GM19372 (cell line): ENCODE measurements at regions not wholly inside any gene's neighbourhood (a gene's known extent, or its start where the extent isn't known, plus 50 kb on each side); places are given as distances from the start of the nearest gene placed in this dataset.
"Not testable (repeated sequence)": the region's sequence is repeated elsewhere in the genome, so short reads cannot be mapped to it uniquely, and the experiment has no call there.

ENCODE experiments used
- ATAC-seq: cut with Tn5 transposase; IDR thresholded peaks from one replicate; pipeline ENCODE4 v1.9.1; 2021; ENCODE audit warnings: mild to moderate bottlenecking, low read depth, moderate library complexity; ENCODE audit not compliant: unreplicated experiment

DNA sequence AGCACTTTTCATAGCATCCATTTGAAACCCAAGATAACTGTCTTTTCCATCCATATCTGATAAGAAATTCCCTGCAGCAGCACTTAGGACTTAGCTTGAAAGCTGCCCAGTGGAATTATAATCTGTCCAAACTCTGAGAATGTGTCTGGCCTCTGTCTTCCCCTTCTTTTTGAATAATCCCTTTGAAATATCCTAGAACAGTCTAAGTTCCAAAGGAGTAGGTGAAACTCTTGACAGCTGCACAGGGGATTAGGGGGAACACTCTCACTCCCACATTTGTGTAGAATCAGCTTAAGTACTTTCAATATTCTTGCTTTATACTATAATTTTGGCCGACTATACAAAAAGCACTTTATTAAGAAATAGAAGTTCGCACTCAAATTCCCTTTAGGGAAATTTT, 157.7 kb downstream of the PAPSS1 start:
- ATAC-seq: no peak

DNA sequence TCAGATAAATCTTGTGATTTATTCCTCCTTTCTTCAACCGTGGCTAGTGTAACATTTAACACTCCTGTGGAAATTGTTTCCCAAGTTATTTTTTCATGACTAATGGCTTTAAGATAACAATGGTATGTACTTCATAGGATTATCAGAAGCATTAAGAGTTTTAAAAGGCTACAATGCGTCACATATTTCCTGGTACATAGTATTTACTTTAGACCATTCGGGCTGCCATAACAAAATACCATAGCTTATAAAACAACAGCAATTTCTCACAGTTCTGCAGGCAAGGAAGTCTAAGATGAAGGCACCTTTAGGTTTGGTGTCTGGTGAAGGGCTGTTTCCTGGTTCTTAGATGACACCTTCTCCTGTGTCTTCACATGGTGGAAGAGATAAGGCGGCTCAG, 158.6 kb downstream of the PAPSS1 start:
- ATAC-seq: no peak

DNA sequence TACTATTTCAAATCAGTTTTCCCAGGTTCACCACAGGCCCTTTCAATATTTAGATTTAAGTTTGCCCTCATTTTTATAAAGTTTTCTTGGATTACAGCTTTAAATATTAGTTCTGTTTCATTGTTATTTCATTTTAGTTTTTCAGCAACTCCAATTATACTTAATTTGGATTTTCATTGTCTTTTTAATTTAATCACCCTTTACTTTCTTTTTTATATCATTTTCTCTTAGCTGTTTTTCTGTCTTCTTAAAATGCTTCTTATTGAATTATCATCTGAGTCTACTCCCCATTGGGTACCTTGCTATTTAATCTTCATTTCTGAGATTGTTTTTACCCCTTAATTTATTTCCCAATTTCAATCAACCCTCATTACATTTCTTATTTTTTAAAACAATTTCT, 160.4 kb downstream of the PAPSS1 start:
- ATAC-seq: no peak

DNA sequence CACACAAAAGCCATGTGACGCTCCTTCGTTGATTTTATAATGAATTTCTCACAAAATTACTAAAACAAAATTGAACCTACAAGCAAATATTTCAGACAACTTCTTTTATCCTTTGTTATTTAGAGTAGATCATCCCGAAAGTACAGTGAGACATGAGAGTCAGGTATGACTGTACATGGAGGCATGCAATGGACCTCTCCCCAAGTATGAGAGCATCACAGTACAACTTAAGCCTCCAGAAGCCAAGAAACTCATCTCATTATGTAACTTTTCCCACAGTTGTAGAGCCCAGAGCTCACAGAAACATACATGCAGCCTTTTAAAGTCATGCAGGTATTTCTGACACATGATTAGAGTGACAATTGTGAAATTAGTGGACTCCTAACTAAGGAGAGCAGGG, 167.7 kb downstream of the PAPSS1 start:
- no peak for ATAC-seq

DNA sequence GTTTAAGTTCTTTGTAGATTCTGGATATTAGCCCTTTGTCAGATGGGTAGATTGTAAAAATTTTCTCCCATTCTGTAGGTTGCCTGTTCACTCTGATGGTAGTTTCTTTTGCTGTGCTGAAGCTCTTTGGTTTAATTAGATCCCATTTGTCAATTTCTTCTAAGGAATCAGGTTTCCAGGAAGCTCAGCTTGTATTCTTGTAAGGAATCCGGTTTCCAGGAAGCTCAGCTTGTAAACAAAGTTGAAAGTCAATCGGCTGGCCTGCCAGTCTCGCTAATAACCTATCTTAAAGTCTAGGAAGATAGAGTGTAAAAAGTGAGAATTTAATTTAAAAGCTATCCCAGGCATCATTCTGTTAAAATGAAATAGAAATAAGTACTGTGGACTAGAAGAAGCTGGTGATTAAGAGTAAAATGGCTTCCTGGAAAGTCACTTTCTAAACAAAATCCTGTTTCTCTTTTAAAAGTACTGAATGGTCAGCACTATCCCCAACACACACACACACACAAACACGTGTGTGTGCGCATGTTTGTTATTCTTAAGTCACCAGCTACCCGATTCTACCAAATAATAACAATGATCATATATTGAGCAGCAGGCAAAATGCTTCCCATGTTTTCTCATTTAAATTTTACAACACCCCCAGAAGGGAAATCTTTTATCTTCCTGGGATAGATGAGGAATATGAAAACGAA, 171.7 kb downstream of the PAPSS1 start:
- no peak for ATAC-seq

DNA sequence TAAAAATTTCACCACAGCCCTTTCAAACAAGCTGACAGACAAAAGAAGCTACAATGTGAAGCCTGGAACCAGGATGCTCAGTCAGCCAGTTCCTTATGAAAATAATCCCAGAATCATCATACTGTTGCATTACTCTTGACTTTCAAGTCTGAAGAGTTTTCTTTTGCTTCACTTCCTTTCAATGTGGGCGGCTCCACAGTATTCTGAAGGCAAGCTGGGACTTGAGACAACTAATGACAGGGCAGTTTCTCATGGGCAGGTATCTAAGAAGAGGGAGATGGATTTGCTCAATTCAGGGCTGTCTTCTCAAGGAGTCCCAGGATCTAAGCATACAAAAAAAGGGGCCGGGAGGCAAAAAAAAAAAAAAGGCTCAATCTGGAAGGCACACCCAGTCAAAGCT, 173.4 kb downstream of the PAPSS1 start:
- no peak for ATAC-seq

DNA sequence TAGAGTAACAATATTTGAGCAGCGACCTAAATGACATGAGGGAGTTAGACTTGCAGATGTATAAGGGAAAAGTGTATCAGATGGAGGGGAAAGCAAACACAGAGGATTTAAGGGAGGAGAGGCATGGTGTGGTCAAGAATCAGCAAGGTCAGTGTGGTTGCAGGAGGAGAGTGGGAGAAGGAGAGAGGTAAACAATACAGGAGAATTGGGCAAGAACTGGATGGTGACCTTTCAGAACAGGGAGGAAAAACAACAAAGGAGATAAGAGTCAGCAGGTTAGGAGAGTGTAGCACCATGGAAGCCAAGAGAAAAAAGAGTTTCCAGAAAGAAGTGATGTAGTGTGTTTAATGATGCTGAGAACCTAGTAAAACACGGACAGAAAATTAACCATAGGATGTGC, 178.5 kb downstream of the PAPSS1 start:
- ATAC-seq: no peak

DNA sequence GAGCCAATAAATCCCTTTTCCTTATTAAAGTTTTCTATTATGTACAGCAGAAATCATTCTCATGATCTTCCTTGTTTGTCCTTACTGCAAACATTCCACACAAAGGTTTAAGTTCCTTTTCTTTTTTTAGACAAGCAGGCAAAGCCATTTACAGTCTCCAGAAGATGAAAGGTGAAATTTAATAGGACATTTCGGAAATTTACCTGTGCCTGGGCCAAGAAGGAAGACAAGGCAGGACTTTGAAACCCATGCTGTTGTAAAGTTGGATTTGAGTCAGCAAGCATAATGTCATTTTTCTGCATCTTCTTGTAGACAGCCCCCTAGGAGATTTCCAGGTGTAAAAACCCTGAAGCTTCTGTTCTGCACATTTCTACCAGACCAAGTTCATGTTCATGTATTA, 188.1 kb downstream of the PAPSS1 start:
- no peak for ATAC-seq

DNA sequence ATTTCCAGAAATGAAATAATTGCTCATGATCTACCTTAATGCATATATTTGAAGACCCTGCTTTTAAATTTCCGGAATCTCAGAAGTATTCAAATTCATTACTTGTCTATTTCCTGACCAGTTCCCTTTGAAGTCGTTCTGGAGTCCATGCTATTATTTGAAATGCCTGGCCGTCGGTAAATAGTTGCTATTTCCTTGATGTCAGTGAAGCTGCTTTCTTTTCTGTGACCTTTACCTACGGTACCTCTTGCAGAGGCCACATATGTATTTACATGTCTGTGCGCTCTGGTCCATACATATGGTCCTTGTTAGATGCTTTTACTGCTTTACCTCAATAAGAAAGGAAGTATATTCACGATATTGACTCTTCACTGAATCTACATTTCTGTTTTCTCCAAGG, 199.7 kb downstream of the PAPSS1 start:
- no peak for ATAC-seq

DNA sequence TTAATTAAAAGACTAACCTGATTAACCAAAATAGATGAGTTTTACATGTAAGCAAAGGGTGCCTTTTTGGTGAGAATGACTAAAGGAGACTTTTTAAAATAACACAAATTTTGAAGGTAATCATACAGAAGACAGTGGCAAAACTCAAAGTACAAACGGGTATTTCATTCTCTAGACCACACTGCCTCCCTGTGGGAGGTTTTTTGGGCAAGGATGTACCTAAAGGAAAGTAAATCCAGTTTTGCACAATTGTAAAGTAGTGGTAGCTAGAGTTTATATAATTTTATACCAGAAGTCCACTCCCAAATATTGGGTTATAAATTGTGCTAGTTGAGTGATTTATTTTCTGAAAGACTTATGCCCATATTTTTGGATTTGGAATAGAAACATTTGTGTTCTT, 201.0 kb downstream of the PAPSS1 start:
- ATAC-seq: no peak

DNA sequence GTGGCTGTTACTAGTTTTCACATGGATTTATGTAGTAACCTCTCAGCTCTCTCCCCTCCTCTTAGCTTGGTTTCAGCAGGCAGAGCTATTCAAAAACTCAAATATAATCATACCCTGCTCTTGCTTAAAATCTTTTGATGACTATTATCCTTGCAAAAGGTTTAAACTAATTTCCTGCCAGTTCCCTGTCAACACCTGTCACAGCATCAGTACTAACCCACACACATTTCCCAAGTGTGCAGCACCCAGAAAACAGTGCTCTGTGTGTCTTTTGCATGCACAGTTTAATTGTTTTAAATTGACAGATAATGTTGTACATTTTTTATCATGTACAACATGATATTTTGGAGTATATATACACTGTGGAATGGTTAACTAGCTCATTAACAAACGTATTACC, 202.0 kb downstream of the PAPSS1 start:
- no peak for ATAC-seq

DNA sequence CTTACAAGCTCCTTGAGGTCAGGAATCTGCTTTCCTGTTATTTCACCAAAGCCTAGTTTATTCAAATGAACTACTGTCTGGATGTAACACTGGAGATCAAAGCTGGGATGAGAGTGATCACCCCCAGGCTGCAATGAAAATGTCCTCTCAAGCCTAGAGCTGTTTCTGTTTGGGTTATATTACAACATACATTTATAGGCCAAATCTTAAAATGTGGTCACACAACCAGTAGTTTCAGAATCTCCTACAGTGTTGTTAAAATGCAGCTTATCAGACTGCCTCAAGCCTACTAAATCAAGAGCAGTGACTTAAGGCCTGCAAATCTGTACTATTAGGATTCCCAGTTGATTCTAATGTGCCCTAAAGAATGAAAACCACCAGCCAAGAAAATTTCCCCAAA, 207.5 kb downstream of the PAPSS1 start:
- ATAC-seq: no peak

DNA sequence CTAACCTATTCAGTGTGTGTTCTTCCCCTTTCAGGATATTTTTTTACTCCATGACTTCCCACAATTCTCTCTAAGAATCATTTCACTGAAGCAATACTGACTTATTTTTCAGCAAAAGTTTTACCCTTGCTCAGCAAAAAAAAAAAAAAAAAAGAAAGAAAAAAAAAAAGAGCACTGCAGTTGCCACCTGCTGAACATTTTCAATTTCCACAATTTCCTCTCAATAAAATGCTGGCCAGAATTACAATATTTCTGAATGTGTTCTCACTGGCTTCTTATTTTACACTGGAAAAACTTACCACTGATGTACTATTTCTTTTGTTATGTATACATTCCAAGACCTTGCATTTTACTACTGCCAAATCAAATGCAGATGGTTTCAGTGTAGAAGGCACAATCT, 210.4 kb downstream of the PAPSS1 start:
- no peak for ATAC-seq

DNA sequence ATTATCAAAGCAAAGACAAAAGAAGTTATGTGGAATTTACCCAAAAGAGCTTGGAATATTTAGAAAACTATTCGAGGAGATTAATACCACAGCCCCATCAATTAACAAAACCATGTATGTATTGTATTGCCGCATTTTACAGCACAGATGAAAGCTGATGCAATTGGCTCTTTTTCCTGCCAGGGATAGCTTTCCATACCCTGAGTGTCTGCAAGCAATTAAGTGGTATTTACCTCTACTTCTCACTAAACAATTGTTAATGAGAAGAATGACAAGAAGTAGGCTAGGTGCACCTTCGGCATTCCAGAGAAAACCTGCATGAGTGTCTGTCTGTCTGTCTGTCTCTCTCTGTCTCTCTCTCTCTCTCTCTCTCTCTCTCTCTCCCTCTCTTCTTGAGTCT, 219.5 kb downstream of the PAPSS1 start:
- no peak for ATAC-seq

DNA sequence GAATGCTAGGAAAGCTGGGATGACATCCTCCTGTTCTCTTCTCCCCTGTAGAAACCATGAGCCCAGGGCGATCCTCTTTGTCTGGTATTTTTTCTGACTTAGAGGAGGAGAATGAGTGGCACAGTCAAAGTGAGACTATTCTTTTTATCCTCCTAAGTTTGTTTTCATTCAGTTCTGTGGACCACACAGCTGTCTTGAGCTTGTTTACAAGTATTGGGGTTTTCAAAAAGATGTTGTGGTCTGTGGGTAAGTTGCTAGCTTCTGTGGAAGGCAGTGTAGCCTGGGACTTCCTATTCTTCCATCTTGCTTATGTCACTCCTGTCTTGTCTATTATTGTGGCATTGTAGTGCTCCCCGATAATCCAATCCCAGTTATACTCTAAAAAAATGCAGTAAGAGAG, 223.0 kb downstream of the PAPSS1 start:
- no peak for ATAC-seq

DNA sequence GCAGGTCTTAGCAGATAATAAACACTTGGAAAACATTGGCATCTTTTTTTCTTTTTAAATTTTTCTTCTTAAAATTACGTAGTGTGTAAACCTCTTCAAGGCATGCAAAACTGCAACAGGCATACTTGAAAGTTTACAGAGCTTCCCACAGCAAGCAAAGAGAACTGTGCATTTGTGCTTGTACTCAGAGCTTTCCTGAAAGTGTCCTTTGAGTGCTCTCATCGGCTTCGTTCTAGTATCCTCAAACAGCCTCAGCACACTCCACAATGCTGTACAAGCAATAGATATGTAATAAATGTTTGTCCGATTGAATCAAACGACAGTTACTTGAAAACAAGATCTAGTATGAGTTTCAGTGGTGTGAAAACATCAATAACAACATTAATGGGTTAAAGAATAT, 227.5 kb downstream of the PAPSS1 start:
- ATAC-seq: no peak

DNA sequence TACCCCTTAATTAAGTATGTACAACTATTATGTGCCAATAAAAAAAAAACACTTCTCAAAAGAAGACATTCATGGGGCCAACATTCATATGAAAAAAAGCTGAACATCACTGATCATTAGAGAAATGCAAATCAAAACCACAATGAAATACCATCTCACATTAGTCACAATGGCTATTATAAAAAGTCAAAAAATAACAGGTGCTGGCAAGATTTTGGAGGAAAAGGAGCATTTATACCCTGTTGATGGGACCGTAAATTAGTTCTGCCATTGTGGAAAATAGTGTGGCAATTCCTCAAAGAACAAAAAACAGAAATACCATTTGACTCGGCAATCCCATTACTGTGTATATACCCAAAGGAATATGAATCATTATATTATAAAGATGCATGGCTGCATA, 229.9 kb downstream of the PAPSS1 start:
- no peak for ATAC-seq

DNA sequence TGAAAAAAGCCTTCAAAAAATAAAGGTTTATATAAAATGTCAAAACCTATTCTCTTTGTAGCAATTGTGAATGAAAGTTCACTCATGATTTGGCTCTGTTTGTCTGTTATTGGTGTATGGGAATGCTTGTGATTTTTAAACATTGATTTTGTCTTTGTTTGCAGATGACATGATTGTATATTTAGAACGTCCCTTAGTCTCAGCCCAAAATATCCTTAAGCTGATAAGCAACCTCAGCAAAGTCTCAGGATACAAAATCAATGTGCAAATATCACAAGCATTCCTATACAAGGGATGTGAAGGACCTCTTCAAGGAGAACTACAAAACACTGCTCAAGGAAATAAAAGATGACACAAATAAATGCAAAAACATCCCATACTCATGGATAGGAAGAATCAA, 236.4 kb downstream of the PAPSS1 start:
- ATAC-seq: not testable (repeated sequence)

DNA sequence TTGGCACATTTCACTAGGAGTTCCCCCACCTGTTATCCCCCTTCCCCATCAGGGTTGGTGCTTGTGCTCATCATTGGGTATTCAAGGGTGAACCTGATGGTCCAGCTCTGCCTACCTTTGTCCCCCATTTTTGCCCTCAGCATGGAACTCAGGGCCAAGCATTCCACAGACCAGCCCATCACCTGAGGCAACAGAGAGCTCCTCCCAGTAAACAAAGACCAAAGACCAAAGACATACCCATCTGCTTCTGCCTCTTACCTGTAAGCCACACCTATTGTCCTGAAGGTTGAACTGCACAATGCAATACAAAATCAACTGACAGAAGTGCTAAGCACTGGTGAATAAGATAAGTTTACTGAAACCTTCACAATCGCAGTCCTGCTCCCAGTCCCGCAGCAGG, 237.5 kb downstream of the PAPSS1 start:
- ATAC-seq: no peak

DNA sequence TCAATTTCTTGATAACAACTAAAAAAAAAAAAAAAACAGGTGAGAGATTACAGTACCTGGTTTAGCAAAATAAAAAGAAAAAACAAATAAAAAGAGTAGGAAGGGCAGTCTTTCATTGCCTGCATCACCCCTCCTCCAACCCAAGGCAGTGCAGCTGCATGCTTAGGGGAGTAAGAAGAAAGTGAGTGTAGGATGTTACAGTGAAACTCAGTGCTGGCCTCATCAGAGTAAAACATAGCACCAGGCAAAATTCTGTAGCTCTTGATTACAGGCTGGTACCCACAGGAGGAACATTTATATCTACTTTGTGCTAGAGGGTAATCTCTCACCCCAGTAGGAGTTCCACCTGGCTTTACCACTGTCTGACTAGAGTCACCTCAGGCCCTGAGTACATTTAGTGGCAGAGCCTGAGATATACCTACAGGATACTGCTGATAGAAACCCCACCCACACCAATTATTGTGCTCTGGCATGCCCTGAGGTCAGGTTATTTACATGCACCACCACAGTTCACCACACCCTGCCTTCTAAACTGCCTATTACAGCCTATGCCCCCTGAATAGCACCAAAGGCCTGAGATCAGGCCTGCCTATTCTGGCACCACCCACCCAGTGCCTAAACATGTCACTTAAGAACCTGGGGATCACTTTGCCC, 241.6 kb downstream of the PAPSS1 start:
- ATAC-seq: no peak

DNA sequence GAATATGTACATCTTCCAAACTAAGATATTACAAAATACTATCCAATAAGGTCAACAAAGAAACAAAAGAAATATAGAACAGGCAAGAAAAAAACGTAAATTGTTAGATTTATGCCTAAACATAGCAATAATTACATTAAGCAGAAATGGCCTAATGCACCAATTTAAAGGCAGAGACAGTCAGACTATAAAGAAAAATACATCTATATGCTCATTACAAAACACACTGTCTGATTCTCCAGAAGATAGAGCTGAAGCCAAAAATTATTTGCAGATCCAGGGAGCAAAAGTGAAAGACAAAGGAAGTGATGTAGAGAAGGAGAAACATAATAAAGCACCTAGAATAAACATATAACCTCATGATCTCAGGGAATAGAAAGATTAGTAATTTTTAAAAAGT, 246.9 kb downstream of the PAPSS1 start:
- no peak for ATAC-seq

DNA sequence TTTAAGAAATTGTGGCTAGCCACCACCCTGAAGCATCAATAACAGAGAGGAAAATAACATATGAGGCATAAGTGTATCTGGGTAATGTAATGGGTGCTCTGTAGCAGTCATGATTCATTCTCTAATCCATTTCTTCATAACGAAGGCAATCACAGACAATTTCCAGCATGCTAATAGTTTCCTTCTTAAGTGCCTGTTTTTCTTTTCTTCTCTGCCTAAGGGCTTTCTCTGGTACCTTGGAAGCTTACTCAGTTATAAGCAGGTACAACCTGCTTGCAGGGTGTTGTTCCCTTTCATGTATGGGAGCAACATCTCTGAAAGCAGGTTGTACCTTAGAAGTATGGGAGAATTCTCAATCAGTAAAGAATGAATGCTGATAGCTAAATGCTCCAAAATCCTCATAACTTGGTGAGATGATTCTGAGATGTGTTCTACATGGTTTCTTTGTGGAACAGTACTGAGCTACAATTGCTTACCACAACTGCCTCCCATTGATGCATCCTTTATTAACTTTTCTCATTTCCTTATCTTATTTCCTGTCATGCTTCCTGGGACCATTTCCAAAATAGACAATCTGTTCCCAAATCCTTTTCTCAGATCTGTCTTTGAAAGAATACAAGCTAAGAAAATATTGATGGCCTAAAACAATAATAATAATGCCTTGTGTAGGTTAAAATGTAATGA, 247.6 kb downstream of the PAPSS1 start:
- ATAC-seq: no peak
